ENCODE measurements at regions not wholly inside any gene's neighbourhood (a gene's known extent, or its start where the extent isn't known, plus 50 kb on each side); places are given as distances from the start of the nearest gene placed in this dataset.

- Histone ChIP-seq H3K9me3 (ENCODE audit: control insufficient read depth, low read depth, low read length) (no peaks in the 10 kb centered on the region), H3K27me3 (ENCODE audit: control insufficient read depth, extremely low read depth, insufficient read depth, low read length) (no peaks in the 10 kb centered on the region), H3K4me2 (ENCODE audit: control insufficient read depth, extremely low read depth, insufficient read depth, low read depth, low read length) (no peak overlapping the region), H3K27ac (ENCODE audit: control insufficient read depth, insufficient read depth, low read length) (no peak overlapping the region), H3K4me1 (ENCODE audit: control insufficient read depth, extremely low read depth, insufficient read depth, low read length) (no peaks in the 10 kb centered on the region), H3K9me1 (ENCODE audit: control insufficient read depth, extremely low read depth, insufficient read depth, low read length) (no peaks in the 10 kb centered on the region), H3K79me2 (ENCODE audit: control insufficient read depth, insufficient read depth, low read length) (no peaks in the 10 kb centered on the region), H3K4me3 (ENCODE audit: control insufficient read depth in 2 of 3, extremely low read depth in 1 of 3, insufficient read depth in 2 of 3, low read depth in 1 of 3, low read length in 3 of 3) (no peak overlapping the region), H3K9ac (ENCODE audit: control insufficient read depth, extremely low read depth, insufficient read depth, low read length) (no peak overlapping the region), H2AFZ (ENCODE audit: control insufficient read depth, low read length) (no peak overlapping the region), H4K20me1 (ENCODE audit: control insufficient read depth, extremely low read depth, insufficient read depth, low read length) (no peaks in the 10 kb centered on the region), H3K36me3 (ENCODE audit: control insufficient read depth in 2 of 2, extremely low read depth in 1 of 2, insufficient read depth in 2 of 2, low read length in 2 of 2) (no peaks in the 10 kb centered on the region)
- FAIRE-seq (no peak), DNase-seq (ENCODE audit: low read depth, low spot score) (no peak)
- TF ChIP-seq CTCF (optimal IDR thresholded peaks at IDR 0.05 in 1 of 3, IDR thresholded peaks at IDR 0.05 in 1 of 3, conservative IDR thresholded peaks at IDR 0.05 in 1 of 3; ENCODE audit: extremely low read depth in 1 of 3, insufficient read depth in 2 of 3, low read length in 3 of 3) (no peak), EZH2 (IDR thresholded peaks at IDR 0.05; ENCODE audit: low read length) (no peak)
- dilution Hi-C loops (cut with MboI; ENCODE audit: extremely low pct_ligation_motif_present, low sequenced_read_pairs) = no loop called here
These were observed 178.4 kb downstream of the RNF152 start for GRCh38 chr18:61714421-61714820.

- no peak for TF ChIP-seq CTCF (optimal IDR thresholded peaks at IDR 0.05 in 1 of 3, IDR thresholded peaks at IDR 0.05 in 1 of 3, conservative IDR thresholded peaks at IDR 0.05 in 1 of 3; ENCODE audit: extremely low read depth in 1 of 3, insufficient read depth in 2 of 3, low read length in 3 of 3)
- TF ChIP-seq EZH2 (IDR thresholded peaks at IDR 0.05; ENCODE audit: low read length) = no peak
- H3K4me1 ChIP-seq (ENCODE audit: control insufficient read depth, extremely low read depth, insufficient read depth, low read length) = no peaks in the 10 kb centered on the region
- dilution Hi-C loops (cut with MboI; ENCODE audit: extremely low pct_ligation_motif_present, low sequenced_read_pairs) = no loop called here
- no peaks in the 10 kb centered on the region for H3K9me3 ChIP-seq (ENCODE audit: control insufficient read depth, low read depth, low read length)
- H3K27ac ChIP-seq (ENCODE audit: control insufficient read depth, insufficient read depth, low read length) = no peak overlapping the region
- no peak overlapping the region for H3K9ac ChIP-seq (ENCODE audit: control insufficient read depth, extremely low read depth, insufficient read depth, low read length)
- H3K36me3 ChIP-seq (ENCODE audit: control insufficient read depth in 2 of 2, extremely low read depth in 1 of 2, insufficient read depth in 2 of 2, low read length in 2 of 2) = no peaks in the 10 kb centered on the region
- no peaks in the 10 kb centered on the region for H3K79me2 ChIP-seq (ENCODE audit: control insufficient read depth, insufficient read depth, low read length)
- no peak overlapping the region for H3K4me2 ChIP-seq (ENCODE audit: control insufficient read depth, extremely low read depth, insufficient read depth, low read depth, low read length)
- FAIRE-seq (no peak), DNase-seq (ENCODE audit: low read depth, low spot score) (no peak)
- H4K20me1 ChIP-seq (ENCODE audit: control insufficient read depth, extremely low read depth, insufficient read depth, low read length) = no peaks in the 10 kb centered on the region
- H2AFZ ChIP-seq (ENCODE audit: control insufficient read depth, low read length) = no peak overlapping the region
- no peaks in the 10 kb centered on the region for H3K27me3 ChIP-seq (ENCODE audit: control insufficient read depth, extremely low read depth, insufficient read depth, low read length)
- no peaks in the 10 kb centered on the region for H3K9me1 ChIP-seq (ENCODE audit: control insufficient read depth, extremely low read depth, insufficient read depth, low read length)
- H3K4me3 ChIP-seq (ENCODE audit: control insufficient read depth in 2 of 3, extremely low read depth in 1 of 3, insufficient read depth in 2 of 3, low read depth in 1 of 3, low read length in 3 of 3) = no peak overlapping the region
These were observed 179.3 kb downstream of the RNF152 start for GRCh38 chr18:61713502-61713901.

Measured in keratinocyte (primary cell).